Common myeloid progenitor, CD34-positive (primary cell): ENCODE measurements at regions not wholly inside any gene's neighbourhood (a gene's known extent, or its start where the extent isn't known, plus 50 kb on each side); places are given as distances from the start of the nearest gene placed in this dataset.

ENCODE experiments used
- CTCF ChIA-PET: fragments of 350-600 bp; sonication (Branson Sonifier 250); formaldehyde crosslinking; loops from one replicate; lab custom pipeline; 2021; ENCODE audit warnings: antibody characterized with exemption; lab: Charles Lee
- POLR2A ChIA-PET: fragments of 350-600 bp; sonication (Branson Sonifier 250); formaldehyde crosslinking; loops from one replicate; lab custom pipeline; 2021; ENCODE audit warnings: antibody characterized with exemption; lab: Charles Lee
- DNase-seq, 3 donors: peaks; one replicate each; pipeline versions ENCODE4 v3.0.0 to v3.0.0-alpha.2; 2013
- H3K27ac ChIP-seq, 2 experiments: 1 replicate in 1 of 2; 2 replicates in 1 of 2; pipeline ENCODE4 v1.7.0; 2013; ENCODE audit warnings: inconsistent platforms in 2 of 2, low read length in 2 of 2, mild to moderate bottlenecking in 2 of 2, low read depth in 1 of 2, moderate library complexity in 1 of 2; ENCODE audit not compliant: severe bottlenecking in 2 of 2, insufficient read depth in 1 of 2, poor library complexity in 1 of 2
- H3K27me3 ChIP-seq, 5 experiments: replicated peaks in 2 of 5; 1 replicate in 3 of 5; 2 replicates in 2 of 5; pipeline versions ENCODE4 v1.6.1 to v1.7.0; 2013; ENCODE audit warnings: low read length in 4 of 5, mild to moderate bottlenecking in 2 of 5, moderate library complexity in 2 of 5, inconsistent platforms in 1 of 5; ENCODE audit not compliant: insufficient read depth in 5 of 5, control insufficient read depth in 4 of 5
- H3K36me3 ChIP-seq, 4 experiments: 1 replicate in 2 of 4; 2 replicates in 2 of 4; pipeline versions ENCODE4 v1.6.1 to v1.7.0; 2013; ENCODE audit warnings: low read length in 3 of 4, control low read depth in 1 of 4, mild to moderate bottlenecking in 1 of 4; ENCODE audit not compliant: control insufficient read depth in 4 of 4, insufficient read depth in 4 of 4
- H3K4me1 ChIP-seq, 4 experiments: 1 replicate in 3 of 4; 2 replicates in 1 of 4; pipeline versions ENCODE4 v1.6.1 to v1.7.1; 2013; ENCODE audit warnings: low read length in 3 of 4, mild to moderate bottlenecking in 3 of 4, control low read depth in 1 of 4, inconsistent platforms in 1 of 4, moderate library complexity in 1 of 4; ENCODE audit not compliant: control insufficient read depth in 4 of 4, insufficient read depth in 4 of 4; ENCODE audit errors: control extremely low read depth in 1 of 4
- H3K4me3 ChIP-seq, 7 experiments: 1 replicate in 4 of 7; 2 replicates in 3 of 7; pipeline versions ENCODE4 v1.5.1 to v1.7.0; 2013; ENCODE audit warnings: mild to moderate bottlenecking in 7 of 7, low read length in 6 of 7, moderate library complexity in 6 of 7, inconsistent platforms in 2 of 7, low read depth in 2 of 7, control low read depth in 1 of 7; ENCODE audit not compliant: insufficient read depth in 4 of 7, control insufficient read depth in 1 of 7; ENCODE audit errors: extremely low read depth in 1 of 7
- H3K9me3 ChIP-seq, 5 experiments: 1 replicate in 4 of 5; 2 replicates in 1 of 5; pipeline versions ENCODE4 v1.6.1 to v1.7.1; 2013; ENCODE audit warnings: low read length in 4 of 5, mild to moderate bottlenecking in 2 of 5, inconsistent platforms in 1 of 5, low read depth in 1 of 5, moderate library complexity in 1 of 5; ENCODE audit not compliant: control insufficient read depth in 4 of 5, insufficient read depth in 2 of 5; ENCODE audit errors: control extremely low read depth in 1 of 5
- WGBS: methylation state at CpG from one replicate; pipeline ENCODE4 v1.1.5; 2013; ENCODE audit not compliant: insufficient coverage; 5-methylcytosine and 5-hydroxymethylcytosine counted together

DNA sequence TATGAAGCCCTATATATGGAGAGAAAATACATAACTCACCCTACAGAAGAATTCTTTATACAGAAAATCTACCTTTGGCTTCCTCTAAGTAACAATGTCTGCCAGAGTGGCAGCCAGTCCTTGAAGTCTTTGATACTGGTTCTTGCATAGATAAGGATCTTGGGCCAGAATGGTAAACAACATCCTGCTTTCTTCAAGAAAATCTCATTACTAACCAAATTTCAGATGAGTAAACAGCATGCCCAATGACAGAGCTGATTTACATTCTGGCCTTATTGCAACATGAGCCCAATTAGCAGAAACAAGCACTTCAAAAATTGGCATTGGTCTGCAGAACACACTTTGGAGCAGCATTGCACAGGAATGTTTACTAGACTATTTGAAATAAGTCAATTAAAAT, 336.5 kb upstream of the ST6GAL2 start:
- ChIA-PET POLR2A (no interaction called here), CTCF (no interaction called here)
- no peaks in the 10 kb centered on the region for H3K36me3 ChIP-seq
- no peak for DNase-seq
- no peaks in the 10 kb centered on the region for H3K4me1 ChIP-seq
- H3K9me3 ChIP-seq = peaks cover 0 to 3% (median 0%) of the 10 kb centered on the region in 5 experiments
- no peak overlapping the region for H3K4me3 ChIP-seq
- no peaks in the 10 kb centered on the region for H3K27me3 ChIP-seq
- H3K27ac ChIP-seq = no peak overlapping the region

DNA sequence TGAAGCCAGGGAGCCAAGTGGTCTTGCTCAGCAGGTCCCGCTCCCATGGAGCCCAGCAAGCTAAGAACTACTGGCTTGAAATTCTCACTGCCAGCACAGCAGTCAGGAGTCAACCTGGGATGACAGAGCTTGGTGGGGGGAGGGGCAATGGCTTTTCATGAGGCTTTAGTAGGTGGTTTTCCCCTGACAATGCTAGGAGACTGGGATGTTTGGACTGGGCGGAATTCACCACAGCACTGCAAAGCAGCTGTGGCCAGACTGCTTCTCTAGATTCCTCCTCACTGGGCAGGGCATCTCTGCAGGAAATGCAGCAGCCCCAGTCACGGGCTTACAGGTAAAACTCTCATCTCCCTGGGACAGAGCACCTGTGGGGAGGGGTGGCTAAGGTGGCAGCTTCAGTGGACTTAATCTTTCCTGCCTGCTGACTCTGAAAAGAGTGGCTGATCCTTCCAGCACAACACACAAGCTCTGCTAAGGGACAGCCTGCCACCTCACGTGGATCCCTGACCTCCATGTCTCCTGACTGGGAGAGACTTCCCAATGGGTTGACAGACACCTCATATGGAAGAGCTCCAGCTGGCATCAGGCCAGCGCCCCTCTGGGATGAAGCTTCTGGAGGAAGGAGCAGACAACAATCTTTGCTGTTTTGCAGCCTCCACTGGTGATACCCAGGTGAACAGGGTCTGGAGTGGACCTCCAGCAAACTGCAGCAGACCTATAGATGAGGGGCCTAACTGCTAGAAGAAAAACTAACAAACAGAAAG, 349.7 kb upstream of the ST6GAL2 start:
- Histone ChIP-seq H3K9me3 (peaks cover 0 to 3% (median 0%) of the 10 kb centered on the region in 5 experiments), H3K36me3 (no peaks in the 10 kb centered on the region), H3K27ac (no peak overlapping the region), H3K4me3 (no peak overlapping the region), H3K27me3 (no peaks in the 10 kb centered on the region), H3K4me1 (no peaks in the 10 kb centered on the region)
- ChIA-PET CTCF (interaction anchor here (1.4 kb wide), 1 partner anchor 14 kb away, joined by 3 read pairs; no protein-coding TSS in a partner anchor), POLR2A (no interaction called here)
- 95% methylated on average over 5 of the region's 5 CpGs for WGBS
- DNase-seq = no peak

DNA sequence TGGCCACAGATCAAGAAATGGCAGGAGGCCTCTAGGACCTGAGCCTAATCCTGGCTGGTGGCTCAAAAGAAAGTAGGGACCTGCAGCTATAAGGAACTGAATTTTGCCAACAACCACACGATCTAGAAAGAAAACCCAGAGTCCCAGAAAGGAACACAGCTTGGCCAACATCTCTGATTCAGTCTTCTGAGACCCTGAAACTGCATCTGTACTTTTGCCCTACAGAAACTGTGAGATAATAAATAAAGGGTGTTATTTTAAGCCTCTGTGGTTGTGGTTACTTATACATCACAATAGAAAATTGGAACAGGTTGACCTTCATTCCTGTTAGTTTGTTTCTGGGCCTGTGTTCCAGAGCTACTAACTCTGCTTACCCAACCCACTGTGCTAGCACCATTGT, 356.8 kb upstream of the ST6GAL2 start:
- DNase-seq = no peak
- H3K36me3 ChIP-seq = no peaks in the 10 kb centered on the region
- CTCF ChIA-PET = no interaction called here
- H3K4me1 ChIP-seq = peaks cover 0 to 5% (median 0%) of the 10 kb centered on the region in 4 experiments
- no peaks in the 10 kb centered on the region for H3K27me3 ChIP-seq
- no peaks in the 10 kb centered on the region for H3K9me3 ChIP-seq
- WGBS = 67% methylated on average over 1 of the region's 1 CpG
- POLR2A ChIA-PET = no interaction called here
- H3K27ac ChIP-seq = no peak overlapping the region
- no peak overlapping the region for H3K4me3 ChIP-seq

DNA sequence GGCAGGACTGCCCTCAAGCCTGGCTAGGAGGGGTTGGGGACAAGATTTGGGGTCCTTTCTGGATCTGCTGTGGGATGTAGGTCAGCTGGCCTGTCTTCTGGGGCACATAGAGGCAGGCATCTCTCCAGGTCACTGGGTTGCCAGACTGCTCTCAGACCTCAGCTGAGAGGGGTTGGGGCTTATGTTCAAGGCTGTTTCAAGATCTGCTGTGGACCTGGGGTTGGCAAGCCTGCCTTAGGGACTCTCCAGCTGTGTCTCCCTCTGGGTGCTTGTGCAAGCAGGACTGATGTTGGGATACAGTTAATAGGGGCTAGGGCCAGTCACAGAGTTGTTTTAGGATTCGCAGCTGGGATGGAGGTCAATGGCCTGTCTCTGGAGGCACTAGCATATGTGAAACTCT, 363.0 kb upstream of the ST6GAL2 start:
- ChIA-PET CTCF (interaction anchor here (0.9 kb wide), 1 partner anchor 12 kb away, joined by 3 read pairs; no protein-coding TSS in a partner anchor), POLR2A (no interaction called here)
- H3K4me1 ChIP-seq = peaks cover 0 to 5% (median 0%) of the 10 kb centered on the region in 4 experiments
- H3K36me3 ChIP-seq = no peaks in the 10 kb centered on the region
- H3K27ac ChIP-seq = no peak overlapping the region
- DNase-seq = no peak
- no peaks in the 10 kb centered on the region for H3K27me3 ChIP-seq
- no peak overlapping the region for H3K4me3 ChIP-seq
- H3K9me3 ChIP-seq = peaks cover 0 to 5% (median 0%) of the 10 kb centered on the region in 5 experiments
- WGBS = no CpG with 5 or more reads among the region's 1 CpG

DNA sequence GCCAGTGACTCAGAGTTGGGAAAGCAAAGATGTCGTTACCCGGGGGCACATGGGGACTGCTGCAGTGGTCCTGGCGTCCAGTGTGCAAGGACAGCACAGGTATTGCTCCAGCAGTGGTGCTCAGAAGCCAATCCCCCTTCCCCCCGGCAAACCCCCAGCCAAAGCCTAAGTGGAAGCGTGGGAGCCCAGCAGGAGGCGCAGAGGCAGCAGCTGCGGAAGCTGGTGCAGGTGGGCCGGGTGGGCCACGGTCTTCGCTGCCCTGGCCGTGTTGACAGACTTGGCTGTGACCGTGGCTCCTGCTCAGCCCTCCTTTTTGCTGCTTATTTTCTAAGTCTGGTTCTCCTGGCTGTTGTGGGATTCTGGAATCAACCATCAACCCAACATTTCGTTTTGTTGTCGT, 369.8 kb upstream of the ST6GAL2 start:
- WGBS = 96% methylated on average over 14 of the region's 14 CpGs
- DNase-seq = no peak
- Histone ChIP-seq H3K27ac (no peak overlapping the region), H3K4me1 (no peaks in the 10 kb centered on the region), H3K36me3 (no peaks in the 10 kb centered on the region), H3K27me3 (no peaks in the 10 kb centered on the region), H3K4me3 (no peak overlapping the region), H3K9me3 (peaks cover 0 to 5% (median 0%) of the 10 kb centered on the region in 5 experiments)
- POLR2A ChIA-PET = no interaction called here
- CTCF ChIA-PET = no interaction called here

DNA sequence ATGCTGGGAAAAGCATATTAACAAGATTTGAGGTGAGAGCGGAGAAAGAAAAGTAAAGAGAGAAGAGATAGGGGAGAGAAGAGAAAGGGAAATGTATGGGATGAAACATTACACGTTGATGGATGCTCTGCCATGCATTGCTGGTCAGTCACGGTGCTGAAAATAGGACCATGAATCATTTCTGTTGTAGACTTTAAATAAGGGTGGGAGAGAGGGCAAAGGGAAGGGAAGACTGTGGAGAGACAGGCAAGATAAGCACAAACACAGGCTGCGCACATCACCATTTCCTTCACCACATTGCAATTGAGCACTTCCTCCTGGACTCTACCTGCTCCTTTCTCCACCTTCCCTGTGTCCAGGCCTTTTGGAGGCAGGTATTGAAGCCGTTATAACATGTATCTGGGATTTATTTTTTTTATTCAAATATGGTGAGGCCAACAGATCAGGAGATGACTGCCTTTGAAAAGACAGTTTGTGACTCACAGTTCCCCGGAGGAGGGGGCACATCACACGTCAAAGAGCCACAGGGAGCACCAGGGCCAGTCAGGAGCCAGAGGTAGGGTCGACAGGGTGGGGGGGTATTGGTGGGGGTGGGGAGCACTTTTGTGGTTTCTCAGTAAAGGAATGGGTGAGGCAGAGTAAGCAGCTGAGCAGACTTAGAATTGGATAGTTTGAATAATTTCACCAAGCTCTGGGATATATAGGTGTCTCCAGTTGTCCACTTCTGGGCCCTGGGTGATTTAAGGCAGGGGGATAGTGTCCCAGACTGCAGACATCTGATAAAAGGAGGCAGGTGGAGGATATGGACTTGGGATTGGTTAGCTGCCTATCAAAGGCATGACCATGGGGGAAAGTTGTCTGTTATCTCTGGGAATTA, 372.8 kb upstream of the ST6GAL2 start:
- Histone ChIP-seq H3K4me1 (no peaks in the 10 kb centered on the region), H3K27ac (no peak overlapping the region), H3K36me3 (no peaks in the 10 kb centered on the region), H3K27me3 (no peaks in the 10 kb centered on the region), H3K9me3 (no peaks in the 10 kb centered on the region), H3K4me3 (no peak overlapping the region)
- 72% methylated on average over 5 of the region's 8 CpGs for WGBS
- no peak for DNase-seq
- POLR2A ChIA-PET = no interaction called here
- CTCF ChIA-PET = no interaction called here
